ENCODE measurements at regions not wholly inside any gene's neighbourhood (a gene's known extent, or its start where the extent isn't known, plus 50 kb on each side); places are given as distances from the start of the nearest gene placed in this dataset.

DNA sequence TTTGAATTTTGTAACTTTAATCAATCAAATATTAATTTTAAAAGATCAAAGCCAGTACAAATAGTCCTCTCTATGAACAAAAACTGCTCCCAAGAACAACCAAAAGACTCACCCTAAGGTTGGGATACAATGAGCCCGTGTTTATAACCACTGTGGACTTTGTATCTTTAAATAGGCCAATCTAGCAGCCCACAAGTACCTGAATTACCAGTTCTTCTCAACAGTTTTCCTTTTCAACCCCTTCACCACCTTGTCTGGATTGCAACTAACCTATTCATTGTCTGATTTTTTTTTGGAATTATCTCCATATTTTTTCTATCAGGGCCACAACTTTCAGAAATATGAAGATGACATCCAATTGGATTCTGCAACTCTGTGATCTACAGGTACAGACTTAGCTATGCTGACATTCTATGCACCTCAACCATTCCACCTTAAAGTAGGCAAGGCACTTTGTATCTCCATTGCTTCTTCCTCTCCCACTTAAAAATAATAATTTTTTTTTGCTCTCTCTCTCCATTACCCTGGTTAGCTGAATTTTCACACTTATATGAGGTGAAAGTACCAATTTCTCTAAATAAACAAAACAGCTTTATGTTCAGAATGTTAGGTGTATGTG, 81.9 kb upstream of the MAPRE2 start:
- CTCF ChIA-PET: interaction anchor here (1.5 kb wide), 1 partner anchor 92 kb away, joined by 7 read pairs; no protein-coding TSS in a partner anchor
- no peak overlapping the region for H3K4me3 Mint-ChIP-seq
- H3K9me3 Mint-ChIP-seq: peaks cover 6% of the 10 kb centered on the region
- no peak overlapping the region for H3K27ac Mint-ChIP-seq
- H3K27me3 Mint-ChIP-seq (ENCODE audit: low read depth): no peaks in the 10 kb centered on the region
- POLR2A ChIA-PET: no interaction called here
- TF ChIP-seq, protein P1, sequence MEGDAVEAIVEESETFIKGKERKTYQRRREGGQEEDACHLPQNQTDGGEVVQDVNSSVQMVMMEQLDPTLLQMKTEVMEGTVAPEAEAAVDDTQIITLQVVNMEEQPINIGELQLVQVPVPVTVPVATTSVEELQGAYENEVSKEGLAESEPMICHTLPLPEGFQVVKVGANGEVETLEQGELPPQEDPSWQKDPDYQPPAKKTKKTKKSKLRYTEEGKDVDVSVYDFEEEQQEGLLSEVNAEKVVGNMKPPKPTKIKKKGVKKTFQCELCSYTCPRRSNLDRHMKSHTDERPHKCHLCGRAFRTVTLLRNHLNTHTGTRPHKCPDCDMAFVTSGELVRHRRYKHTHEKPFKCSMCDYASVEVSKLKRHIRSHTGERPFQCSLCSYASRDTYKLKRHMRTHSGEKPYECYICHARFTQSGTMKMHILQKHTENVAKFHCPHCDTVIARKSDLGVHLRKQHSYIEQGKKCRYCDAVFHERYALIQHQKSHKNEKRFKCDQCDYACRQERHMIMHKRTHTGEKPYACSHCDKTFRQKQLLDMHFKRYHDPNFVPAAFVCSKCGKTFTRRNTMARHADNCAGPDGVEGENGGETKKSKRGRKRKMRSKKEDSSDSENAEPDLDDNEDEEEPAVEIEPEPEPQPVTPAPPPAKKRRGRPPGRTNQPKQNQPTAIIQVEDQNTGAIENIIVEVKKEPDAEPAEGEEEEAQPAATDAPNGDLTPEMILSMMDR (IDR thresholded peaks at IDR 0.05): no peak
- TF ChIP-seq ZNF317 (CRISPR knock-in tag; IDR thresholded peaks at IDR 0.05; ENCODE audit: borderline replicate concordance, low read depth): no peak
- TF ChIP-seq ZNF232 (CRISPR knock-in tag; IDR thresholded peaks at IDR 0.05): no peak
- TF ChIP-seq ZBTB21 (CRISPR knock-in tag; IDR thresholded peaks at IDR 0.05; ENCODE audit: borderline replicate concordance): no peak
- TF ChIP-seq, protein P2, sequence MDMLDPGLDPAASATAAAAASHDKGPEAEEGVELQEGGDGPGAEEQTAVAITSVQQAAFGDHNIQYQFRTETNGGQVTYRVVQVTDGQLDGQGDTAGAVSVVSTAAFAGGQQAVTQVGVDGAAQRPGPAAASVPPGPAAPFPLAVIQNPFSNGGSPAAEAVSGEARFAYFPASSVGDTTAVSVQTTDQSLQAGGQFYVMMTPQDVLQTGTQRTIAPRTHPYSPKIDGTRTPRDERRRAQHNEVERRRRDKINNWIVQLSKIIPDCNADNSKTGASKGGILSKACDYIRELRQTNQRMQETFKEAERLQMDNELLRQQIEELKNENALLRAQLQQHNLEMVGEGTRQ (CRISPR knock-in tag; IDR thresholded peaks at IDR 0.05): no peak
- no peak for TF ChIP-seq ZNF121 (CRISPR knock-in tag; IDR thresholded peaks at IDR 0.05)
- TF ChIP-seq, protein P3, sequence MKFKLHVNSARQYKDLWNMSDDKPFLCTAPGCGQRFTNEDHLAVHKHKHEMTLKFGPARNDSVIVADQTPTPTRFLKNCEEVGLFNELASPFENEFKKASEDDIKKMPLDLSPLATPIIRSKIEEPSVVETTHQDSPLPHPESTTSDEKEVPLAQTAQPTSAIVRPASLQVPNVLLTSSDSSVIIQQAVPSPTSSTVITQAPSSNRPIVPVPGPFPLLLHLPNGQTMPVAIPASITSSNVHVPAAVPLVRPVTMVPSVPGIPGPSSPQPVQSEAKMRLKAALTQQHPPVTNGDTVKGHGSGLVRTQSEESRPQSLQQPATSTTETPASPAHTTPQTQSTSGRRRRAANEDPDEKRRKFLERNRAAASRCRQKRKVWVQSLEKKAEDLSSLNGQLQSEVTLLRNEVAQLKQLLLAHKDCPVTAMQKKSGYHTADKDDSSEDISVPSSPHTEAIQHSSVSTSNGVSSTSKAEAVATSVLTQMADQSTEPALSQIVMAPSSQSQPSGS (CRISPR knock-in tag; IDR thresholded peaks at IDR 0.05; ENCODE audit: borderline replicate concordance, low read depth): no peak
- TF ChIP-seq CREM (CRISPR knock-in tag; IDR thresholded peaks at IDR 0.05): no peak
- TF ChIP-seq ATF1 (CRISPR knock-in tag; IDR thresholded peaks at IDR 0.05): no peak
- no peak for TF ChIP-seq PRRX2 (CRISPR knock-in tag; IDR thresholded peaks at IDR 0.05)
- TF ChIP-seq TEAD4 (CRISPR knock-in tag; IDR thresholded peaks at IDR 0.05): no peak
- TF ChIP-seq RORB (CRISPR knock-in tag; IDR thresholded peaks at IDR 0.05): no peak
- TF ChIP-seq, protein P4, sequence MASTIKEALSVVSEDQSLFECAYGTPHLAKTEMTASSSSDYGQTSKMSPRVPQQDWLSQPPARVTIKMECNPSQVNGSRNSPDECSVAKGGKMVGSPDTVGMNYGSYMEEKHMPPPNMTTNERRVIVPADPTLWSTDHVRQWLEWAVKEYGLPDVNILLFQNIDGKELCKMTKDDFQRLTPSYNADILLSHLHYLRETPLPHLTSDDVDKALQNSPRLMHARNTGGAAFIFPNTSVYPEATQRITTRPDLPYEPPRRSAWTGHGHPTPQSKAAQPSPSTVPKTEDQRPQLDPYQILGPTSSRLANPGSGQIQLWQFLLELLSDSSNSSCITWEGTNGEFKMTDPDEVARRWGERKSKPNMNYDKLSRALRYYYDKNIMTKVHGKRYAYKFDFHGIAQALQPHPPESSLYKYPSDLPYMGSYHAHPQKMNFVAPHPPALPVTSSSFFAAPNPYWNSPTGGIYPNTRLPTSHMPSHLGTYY (CRISPR knock-in tag; IDR thresholded peaks at IDR 0.05): no peak
- no peak for TF ChIP-seq FOXJ3 (CRISPR knock-in tag; IDR thresholded peaks at IDR 0.05; ENCODE audit: borderline replicate concordance)
- no peak for TF ChIP-seq ZNF671 (CRISPR knock-in tag; IDR thresholded peaks at IDR 0.05)
- no peak for TF ChIP-seq HMGA2 (CRISPR knock-in tag; IDR thresholded peaks at IDR 0.05)
- TF ChIP-seq CBFB (CRISPR knock-in tag; IDR thresholded peaks at IDR 0.05; ENCODE audit: low read depth): no peak
- no peak for TF ChIP-seq IRF2 (CRISPR knock-in tag; IDR thresholded peaks at IDR 0.05; ENCODE audit: borderline replicate concordance, low read depth)
- DNase-seq (ENCODE audit: low spot score): no peak
- H3K36me3 Mint-ChIP-seq: no peaks in the 10 kb centered on the region
- ATAC-seq: no peak
- no peaks in the 10 kb centered on the region; the same call in 1 of the 2 replicates for H3K4me1 Mint-ChIP-seq

DNA sequence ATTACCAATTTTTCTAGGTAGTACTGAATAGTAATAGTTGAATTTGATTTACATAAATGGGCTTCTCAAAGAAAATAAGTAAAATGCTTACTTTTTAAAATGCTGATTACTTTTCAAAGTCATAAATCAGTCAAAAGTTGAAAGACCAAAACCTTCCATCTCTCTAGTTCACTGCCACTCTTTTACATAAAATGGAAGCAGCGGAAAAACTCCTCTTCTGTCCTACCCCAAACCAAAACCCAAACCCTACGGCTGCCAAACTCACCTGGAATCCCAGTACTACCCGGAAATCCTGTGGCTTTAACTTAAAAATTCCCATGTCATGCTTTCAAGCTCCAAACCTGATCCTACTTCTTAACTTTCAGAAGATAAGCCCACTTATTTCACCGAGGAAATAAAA, 81.2 kb upstream of the MAPRE2 start:
- Mint-ChIP-seq H3K27me3 (ENCODE audit: low read depth) (no peaks in the 10 kb centered on the region), H3K4me3 (no peak overlapping the region), H3K9me3 (peaks cover 6% of the 10 kb centered on the region), H3K4me1 (no peaks in the 10 kb centered on the region; the same call in 1 of the 2 replicates), H3K27ac (no peak overlapping the region), H3K36me3 (no peaks in the 10 kb centered on the region)
- ChIA-PET POLR2A (no interaction called here), CTCF (interaction anchor here (1.5 kb wide), 1 partner anchor 93 kb away, joined by 7 read pairs; no protein-coding TSS in a partner anchor)
- ATAC-seq: no peak
- DNase-seq (ENCODE audit: low spot score): no peak
- TF ChIP-seq, protein P5, sequence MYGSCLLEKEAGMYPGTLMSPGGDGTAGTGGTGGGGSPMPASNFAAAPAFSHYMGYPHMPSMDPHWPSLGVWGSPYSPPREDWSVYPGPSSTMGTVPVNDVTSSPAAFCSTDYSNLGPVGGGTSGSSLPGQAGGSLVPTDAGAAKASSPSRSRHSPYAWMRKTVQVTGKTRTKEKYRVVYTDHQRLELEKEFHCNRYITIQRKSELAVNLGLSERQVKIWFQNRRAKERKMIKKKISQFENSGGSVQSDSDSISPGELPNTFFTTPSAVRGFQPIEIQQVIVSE (CRISPR knock-in tag; IDR thresholded peaks at IDR 0.05; ENCODE audit: borderline replicate concordance): no peak
- no peak for TF ChIP-seq TEAD4 (CRISPR knock-in tag; IDR thresholded peaks at IDR 0.05)
- no peak for TF ChIP-seq EMX1 (CRISPR knock-in tag; IDR thresholded peaks at IDR 0.05)
- TF ChIP-seq ZNF416 (CRISPR knock-in tag; IDR thresholded peaks at IDR 0.05): no peak
- TF ChIP-seq, protein P6, sequence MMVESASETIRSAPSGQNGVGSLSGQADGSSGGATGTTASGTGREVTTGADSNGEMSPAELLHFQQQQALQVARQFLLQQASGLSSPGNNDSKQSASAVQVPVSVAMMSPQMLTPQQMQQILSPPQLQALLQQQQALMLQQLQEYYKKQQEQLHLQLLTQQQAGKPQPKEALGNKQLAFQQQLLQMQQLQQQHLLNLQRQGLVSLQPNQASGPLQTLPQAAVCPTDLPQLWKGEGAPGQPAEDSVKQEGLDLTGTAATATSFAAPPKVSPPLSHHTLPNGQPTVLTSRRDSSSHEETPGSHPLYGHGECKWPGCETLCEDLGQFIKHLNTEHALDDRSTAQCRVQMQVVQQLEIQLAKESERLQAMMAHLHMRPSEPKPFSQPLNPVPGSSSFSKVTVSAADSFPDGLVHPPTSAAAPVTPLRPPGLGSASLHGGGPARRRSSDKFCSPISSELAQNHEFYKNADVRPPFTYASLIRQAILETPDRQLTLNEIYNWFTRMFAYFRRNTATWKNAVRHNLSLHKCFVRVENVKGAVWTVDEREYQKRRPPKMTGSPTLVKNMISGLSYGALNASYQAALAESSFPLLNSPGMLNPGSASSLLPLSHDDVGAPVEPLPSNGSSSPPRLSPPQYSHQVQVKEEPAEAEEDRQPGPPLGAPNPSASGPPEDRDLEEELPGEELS (CRISPR knock-in tag; IDR thresholded peaks at IDR 0.05): no peak
- TF ChIP-seq, protein P7, sequence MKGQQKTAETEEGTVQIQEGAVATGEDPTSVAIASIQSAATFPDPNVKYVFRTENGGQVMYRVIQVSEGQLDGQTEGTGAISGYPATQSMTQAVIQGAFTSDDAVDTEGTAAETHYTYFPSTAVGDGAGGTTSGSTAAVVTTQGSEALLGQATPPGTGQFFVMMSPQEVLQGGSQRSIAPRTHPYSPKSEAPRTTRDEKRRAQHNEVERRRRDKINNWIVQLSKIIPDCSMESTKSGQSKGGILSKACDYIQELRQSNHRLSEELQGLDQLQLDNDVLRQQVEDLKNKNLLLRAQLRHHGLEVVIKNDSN (CRISPR knock-in tag; IDR thresholded peaks at IDR 0.05): no peak
- no peak for TF ChIP-seq GABPB1 (CRISPR knock-in tag; IDR thresholded peaks at IDR 0.05)
- no peak for TF ChIP-seq JAZF1 (CRISPR knock-in tag; IDR thresholded peaks at IDR 0.05)
- no peak for TF ChIP-seq MXD4 (CRISPR knock-in tag; IDR thresholded peaks at IDR 0.05; ENCODE audit: borderline replicate concordance)
- TF ChIP-seq ZNF423 (CRISPR knock-in tag; IDR thresholded peaks at IDR 0.05): no peak
- TF ChIP-seq SP1 (CRISPR knock-in tag; conservative IDR thresholded peaks at IDR 0.05): no peak

All from WTC11 (cell line).